ENCODE measurements at regions not wholly inside any gene's neighbourhood (a gene's known extent, or its start where the extent isn't known, plus 50 kb on each side); places are given as distances from the start of the nearest gene placed in this dataset.

DNA sequence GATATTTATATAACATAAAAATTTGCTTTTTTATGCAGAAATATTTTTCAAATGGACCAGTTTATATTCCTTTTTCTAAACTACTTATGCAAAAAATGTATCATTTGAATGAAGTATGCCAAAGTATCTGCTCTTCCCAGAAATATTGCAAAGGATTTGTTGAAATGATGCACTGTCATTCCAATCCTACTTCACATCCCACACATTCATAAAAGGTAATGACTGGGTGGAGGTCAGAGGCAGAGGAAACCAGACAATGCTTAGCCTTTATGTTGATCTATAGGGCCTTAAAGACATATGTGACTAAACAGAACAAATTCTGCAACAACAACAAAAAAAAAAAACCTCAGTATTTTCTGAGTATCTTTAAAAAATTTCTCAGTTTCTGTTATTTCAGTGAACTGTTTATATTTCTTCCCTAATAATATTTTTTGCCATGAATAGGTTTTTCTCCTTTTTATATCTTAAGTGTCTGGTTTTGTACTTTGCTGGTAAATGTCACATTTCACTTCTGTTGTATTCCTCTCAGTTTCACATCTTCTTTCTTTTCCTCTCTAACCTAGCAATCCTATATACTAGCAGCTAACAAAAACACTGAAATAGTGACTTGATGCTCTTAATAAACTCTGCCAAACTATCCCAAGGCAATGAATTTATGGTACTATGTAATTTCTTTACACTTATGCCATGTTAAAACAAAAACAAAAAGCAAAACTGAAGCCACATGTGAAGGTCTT lies 374.1 kb downstream of the BCKDHB start:
- in situ Hi-C loops (cut with MboI; ENCODE audit: low sequenced_read_pairs) = no loop called here

DNA sequence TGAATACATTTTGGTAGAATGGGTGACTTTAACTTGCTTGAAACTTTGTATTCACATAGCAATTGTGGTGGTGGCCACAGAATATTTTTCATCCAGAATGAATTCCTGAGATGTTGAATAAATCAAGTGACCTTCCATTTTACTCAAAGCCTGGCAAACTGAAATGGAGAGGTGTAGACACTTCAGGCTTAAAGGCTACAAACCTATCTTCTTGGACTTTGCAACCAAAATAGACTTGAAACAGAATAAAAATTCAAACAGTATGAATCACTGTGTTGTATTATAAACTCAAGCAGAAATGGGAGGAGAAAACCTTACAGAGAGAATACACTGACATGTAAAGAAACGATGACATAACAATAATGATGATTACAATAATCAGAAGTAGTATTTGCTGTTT lies 371.6 kb downstream of the BCKDHB start:
- in situ Hi-C loops (cut with MboI; ENCODE audit: low sequenced_read_pairs) = no loop called here

DNA sequence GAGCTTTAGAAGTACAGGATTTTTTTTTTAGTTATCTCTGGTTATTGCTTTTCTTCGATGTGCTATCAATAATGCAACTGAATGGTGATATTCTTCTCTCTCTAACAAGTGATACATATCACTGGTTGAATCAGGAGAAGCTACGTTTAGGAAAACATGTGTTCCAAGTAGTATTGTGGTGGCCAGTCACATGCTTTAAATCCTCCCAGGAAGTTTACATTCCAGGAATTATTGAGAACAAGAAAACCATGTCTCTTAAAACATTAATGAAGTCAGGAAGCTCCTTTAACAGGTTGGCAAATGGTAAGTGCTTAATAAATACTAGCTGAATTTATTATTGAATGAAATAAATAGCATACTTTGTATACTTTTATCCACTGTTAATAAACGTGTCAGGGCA lies 371.1 kb downstream of the BCKDHB start:
- in situ Hi-C loops (cut with MboI; ENCODE audit: low sequenced_read_pairs) = no loop called here

DNA sequence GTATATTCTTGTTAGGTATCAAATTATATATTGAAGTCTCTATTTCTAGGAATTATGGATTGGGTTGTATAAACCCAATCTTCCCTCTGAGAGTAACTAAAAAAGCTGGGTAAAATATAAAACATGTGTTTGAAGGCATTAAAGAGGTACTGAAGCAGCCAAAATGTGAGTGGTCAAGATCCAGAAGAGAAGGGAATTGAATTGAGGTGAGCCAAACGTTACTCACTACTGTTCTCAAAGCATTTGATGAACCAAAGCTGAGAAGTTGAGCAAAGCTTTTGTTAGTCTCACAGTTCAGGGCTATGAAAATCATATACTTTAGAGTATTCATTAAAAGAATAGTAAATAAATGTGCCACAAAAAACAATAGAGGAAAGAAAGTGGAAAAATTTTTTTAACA lies 365.8 kb downstream of the BCKDHB start:
- in situ Hi-C loops (cut with MboI; ENCODE audit: low sequenced_read_pairs) = no loop called here

DNA sequence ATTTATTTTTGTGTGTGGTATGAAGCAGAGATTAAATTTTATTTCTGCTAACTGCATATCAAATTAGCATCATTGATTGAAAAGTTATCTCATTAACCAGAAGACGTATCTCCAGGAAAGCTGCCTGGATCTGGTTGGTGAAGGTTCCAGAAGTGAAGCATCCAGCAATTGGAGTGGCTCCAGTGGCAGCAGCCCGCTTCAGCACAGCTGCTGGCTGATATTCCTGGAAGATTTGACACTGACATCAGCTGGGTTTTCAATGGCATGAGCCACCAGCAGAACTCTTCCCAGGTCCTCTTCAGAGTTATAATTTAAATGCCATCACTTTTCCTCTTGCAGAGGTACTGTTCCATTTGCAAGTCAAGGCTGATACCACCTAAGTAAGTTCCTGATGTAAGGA lies 363.5 kb downstream of the BCKDHB start:
- in situ Hi-C loops (cut with MboI; ENCODE audit: low sequenced_read_pairs) = no loop called here

DNA sequence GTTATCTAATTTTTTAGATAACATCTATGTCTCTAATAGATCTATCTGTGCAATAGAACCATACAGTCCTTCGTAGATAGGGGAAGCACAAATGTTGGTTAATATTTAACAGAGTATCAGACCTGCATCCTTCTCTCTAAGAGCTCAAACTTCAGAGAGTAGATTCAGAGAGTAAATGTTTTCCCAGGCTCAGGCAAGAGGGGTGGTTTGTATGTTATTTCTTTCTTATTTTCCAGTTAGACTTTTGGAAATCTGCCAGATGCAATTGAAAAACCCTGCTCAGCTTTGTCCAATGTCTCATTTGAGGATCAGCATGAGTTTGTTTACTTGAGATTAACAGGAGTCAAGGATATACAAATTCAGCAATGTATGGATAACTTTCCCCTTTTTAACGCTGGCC lies 361.9 kb downstream of the BCKDHB start:
- in situ Hi-C loops (cut with MboI; ENCODE audit: low sequenced_read_pairs) = no loop called here

DNA sequence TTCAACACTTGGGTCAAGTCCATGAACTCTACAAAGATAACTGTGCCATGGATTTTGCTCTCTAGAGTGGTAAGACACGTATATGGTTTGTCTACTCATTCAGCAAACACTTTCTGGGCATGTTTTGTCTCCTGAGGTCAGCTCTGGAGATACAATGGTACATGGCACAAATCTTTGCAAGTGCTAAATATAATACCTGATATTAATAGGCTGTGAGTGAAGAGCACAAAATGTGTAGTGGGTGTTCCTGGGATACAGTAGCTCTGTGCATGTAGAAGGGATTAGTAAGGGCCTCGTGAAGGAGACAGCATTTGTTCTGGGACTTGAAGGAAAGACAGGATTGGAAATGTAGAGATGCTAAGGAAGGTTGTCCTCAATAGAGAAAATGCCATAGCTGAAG lies 360.9 kb downstream of the BCKDHB start:
- in situ Hi-C loops (cut with MboI; ENCODE audit: low sequenced_read_pairs) = no loop called here

DNA sequence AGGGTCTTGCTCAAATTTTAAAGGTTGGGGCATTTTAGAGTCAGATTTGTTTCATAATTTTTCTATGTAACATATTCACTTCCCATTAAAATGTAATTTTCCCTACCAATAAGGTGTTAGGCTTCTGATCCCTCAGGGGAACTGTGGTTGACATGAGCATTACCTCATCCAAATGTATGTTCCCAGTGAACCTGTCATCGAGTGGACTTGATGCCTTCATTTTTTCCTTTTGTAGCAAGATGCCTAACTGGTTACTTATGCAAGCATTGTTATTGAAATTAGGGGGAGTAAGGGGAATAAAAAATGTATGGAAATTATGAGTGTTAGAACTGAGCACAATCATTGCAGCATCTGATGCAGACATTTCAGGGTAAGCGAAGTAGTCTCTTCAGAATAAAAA lies 360.5 kb downstream of the BCKDHB start:
- in situ Hi-C loops (cut with MboI; ENCODE audit: low sequenced_read_pairs) = no loop called here

DNA sequence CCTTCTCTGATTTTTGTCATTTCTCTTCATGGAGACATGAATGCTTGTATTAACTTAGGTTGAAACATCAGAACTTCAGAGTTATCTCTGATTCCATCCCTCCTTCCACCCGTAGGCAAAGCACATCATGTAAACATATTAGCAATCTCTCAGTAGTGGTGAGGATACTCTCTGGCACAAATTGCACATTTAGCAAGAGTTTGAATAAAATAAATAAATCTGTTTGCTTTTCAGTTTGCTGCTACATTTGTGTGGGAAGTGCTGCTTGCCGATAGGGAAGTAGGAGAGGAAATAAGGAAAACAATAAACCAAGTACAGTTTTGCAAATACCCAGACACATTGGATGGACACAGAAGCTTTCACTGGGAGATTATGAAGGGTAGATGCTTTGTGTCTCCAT lies 359.0 kb downstream of the BCKDHB start:
- in situ Hi-C loops (cut with MboI; ENCODE audit: low sequenced_read_pairs) = no loop called here

DNA sequence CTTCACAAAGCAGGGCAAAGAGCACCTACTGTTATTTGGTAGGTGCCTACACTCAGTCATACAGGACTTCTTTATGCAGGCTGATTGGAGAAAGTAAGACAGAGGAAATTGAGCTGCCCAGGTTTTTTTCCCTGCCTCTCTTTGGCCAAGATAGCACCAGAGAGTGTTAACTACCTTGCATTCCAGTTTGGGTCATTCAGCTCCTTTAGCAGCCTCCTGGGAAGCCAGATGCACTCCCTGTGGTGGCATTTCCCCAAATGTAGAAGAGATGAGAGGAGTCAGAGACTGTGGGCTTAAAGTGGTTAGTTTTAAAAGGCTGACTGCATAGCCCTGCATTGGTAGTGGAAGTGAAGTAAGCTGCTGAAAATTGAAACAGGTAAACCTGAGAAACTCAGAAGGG lies 358.4 kb downstream of the BCKDHB start:
- in situ Hi-C loops (cut with MboI; ENCODE audit: low sequenced_read_pairs) = no loop called here

DNA sequence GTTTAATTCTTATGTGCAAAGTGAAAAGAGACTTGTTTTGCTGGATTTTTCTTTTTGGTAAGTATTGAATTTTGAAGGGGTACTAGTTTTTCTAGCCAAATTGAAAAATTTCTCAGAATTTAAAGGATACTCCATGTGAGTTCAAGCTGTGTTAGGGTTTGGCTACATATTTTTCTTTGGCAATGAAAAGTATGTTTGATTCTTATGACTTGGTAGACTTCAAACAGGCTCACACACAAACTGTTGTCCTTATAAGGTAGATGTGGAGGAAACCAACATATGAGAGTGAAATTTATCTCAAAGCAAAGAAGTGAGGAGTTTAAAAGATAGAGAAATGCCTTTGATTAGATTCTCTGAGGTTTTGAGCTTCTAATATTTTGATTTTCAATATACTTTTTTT lies 356.7 kb downstream of the BCKDHB start:
- in situ Hi-C loops (cut with MboI; ENCODE audit: low sequenced_read_pairs) = no loop called here

DNA sequence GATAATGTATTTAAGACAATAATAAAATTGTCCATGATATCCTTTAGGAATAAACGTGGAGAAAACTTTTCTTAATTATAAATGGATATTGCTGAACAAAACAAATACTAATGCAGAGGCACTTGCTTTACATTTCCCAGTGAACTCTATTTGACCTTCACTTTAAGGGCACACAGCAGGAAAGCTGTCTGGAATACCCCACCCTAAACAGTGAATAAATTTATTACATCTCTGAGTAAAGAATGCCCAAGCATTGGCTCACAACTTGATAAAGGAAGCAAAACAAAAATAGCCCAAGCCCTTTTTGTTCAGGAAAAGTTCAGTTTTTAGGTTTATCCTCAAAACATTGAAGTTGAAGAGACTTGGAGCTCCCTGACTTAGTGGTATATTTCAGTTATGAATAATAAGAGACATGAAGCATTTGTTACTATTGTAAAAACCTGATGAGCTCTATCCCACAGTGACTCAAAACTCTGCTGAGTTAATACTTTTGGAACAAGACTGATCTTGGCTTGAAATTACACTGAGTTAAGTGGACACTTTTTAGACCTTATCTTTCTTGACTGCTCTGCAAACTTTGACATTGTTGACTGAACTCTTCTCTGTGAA lies 353.9 kb downstream of the BCKDHB start:
- in situ Hi-C loops (cut with MboI; ENCODE audit: low sequenced_read_pairs) = no loop called here

DNA sequence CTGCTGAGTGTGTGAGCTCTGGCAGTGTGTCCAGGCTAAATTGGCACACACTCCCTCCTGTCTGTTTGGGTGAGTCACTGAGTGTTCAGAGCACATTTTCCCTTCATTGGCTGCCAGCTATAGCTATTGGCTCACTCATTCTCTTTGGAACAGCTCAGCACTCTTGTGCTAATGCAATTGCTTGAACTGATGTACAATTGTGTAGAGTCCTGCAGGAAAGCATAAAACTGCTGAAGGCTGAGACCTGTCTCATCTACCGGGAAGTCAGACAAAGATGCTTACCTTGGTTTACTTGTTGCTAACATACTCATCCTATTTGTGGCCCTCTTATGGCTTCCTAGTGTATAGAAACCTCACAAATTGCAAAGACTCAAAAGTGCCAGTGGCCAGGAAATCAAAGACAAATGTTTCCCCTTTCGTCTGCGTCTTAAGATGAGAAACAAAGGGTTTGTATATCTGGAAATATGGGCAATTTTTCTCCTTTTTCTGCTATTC lies 351.0 kb downstream of the BCKDHB start:
- in situ Hi-C loops (cut with MboI; ENCODE audit: low sequenced_read_pairs) = no loop called here

DNA sequence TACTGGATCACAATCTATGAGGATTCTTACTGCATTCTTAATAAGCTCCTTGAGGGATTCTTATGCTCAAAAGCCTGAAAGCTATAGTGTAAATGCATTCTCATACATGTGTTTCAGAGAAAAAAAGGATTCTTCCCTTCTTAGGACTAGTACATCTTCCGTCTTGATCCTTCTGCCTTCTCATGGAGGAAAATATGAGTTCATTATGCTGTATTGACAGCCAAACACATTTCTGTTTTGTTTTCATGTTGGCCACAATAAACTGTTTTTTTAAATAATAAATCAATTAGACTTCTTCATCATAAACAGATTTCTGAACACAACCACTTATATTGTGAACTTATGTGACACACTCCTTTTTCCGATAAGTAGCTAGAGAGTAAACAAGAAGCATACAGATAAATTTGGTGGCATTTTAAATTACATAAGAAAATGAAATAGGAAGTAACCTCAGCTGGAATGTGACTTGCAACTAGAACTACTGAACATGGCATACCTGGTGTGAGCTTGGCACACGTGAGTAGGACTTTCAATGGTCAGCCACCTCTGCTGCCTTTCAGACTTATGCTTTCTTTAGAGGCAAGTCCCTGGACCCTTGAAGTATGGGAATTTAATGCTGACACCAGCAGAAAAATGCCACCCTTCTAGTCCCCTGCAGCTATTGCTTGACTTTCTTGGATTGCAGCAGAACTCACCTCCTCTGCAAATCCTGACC lies 350.4 kb downstream of the BCKDHB start:
- in situ Hi-C loops (cut with MboI; ENCODE audit: low sequenced_read_pairs) = no loop called here

DNA sequence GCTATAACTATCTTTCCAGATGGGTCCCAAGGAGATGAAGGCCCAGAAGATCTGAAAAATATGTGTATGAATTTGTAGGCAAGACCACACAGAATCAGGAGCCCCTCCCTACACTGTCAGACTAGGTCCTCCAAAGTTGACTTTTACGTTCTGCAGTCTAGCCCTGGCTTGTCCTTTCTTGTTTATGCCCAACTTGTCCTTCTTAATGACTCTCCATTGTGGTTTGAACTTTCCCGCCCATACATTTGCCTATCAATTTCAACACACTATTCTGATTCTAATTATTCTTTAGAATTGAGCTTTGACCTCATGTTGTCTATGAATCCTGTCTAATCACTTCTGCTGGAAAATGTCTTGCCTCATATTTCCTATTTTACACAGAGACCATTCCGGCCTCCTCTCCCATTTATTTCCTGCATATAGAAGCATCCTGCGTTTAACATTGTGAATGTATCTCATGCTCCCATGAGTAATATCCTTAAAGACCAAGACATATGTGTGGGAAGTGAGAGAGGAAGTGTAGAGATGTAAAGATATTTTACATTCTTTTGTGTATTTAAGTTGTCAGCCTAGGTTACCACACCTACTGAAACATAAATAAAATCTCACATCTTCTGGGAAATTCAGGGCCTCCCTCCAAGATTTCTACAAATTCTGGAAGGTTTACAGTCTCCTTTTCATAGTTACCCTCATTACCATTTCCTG lies 348.3 kb downstream of the BCKDHB start:
- in situ Hi-C loops (cut with MboI; ENCODE audit: low sequenced_read_pairs) = no loop called here

DNA sequence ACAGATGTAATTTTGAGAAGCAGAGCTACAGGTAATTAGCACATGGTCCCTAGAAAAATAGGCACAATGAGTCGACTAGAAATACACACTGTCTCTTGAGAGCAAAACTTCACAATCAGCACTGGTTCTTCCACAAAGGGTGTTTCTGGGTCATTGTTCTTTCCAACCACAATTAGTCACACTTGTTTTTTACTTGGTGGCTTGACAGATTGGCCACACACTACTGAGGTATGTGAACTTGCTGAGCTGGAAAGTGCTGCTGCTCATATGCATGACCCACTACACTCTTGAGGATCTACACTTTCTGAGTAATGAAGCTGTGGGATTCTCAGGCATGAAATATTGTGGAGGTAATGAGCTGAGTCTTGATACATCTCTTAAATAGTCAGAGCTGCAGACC lies 347.7 kb downstream of the BCKDHB start:
- in situ Hi-C loops (cut with MboI; ENCODE audit: low sequenced_read_pairs) = no loop called here

DNA sequence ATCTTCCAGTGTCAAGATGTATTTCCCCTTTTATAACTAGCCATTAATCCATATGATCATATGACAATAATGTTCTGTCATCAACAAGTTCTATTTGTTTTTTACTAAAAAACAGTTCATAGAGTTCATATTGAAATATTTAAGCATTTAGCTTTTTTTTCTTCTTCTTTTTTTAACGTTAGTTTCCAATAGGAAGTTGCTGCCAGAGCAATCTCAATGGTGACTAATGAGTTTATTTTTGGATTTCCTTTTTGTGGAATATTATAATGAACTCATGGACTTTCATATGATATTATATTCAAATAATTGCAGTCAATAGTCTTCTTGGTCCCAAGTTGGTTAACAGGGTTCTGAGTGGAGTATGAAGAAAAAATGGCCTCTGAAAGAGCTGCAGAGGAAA lies 343.3 kb downstream of the BCKDHB start:
- in situ Hi-C loops (cut with MboI; ENCODE audit: low sequenced_read_pairs) = no loop called here

DNA sequence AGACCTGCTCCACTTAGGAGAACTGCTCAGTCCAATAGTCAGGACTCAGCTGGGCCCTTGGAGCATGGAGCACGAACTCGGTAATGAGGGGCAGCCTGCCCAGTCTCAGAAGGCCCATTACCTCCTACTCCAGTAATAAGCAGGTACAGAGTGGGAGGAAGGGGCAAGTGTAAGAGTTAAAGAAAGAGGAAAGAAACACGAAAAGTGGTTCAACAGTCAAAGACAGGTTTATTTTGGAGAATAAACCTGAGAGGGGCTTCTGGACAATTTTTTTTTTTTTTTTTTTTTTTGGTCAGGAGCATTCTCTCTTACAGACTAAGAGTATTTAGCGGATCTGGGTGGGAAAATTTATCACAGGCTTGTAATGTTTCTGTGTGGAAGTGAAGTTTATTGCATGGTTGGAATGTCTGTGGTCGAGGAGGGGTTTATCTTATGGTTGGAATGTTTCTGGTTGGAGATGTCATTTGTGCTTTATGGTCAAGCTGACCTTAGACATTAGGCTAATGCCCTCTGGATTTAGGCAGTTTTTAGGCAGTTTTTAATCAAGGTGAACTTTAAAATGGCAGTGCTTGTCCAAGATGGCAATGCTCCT lies 340.1 kb downstream of the BCKDHB start:
- in situ Hi-C loops (cut with MboI; ENCODE audit: low sequenced_read_pairs) = no loop called here

DNA sequence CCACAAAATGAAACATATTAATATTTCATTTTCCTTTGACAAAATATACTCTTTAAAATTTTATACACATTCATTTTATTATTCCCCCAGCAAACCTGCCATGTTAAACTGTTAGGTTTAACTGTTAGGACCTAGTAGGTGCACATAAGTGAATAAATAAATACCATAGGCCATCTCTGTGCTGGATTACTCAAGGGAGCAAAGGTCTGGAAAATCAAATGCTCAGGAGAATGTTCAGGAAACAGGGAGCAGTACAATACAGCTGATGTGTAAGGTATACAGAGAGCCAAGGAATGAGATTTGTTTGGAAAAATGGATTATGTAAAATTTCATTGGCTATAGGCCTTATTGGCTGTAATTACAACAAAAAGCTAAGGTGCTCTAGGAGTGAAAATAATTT lies 339.3 kb downstream of the BCKDHB start:
- in situ Hi-C loops (cut with MboI; ENCODE audit: low sequenced_read_pairs) = no loop called here

DNA sequence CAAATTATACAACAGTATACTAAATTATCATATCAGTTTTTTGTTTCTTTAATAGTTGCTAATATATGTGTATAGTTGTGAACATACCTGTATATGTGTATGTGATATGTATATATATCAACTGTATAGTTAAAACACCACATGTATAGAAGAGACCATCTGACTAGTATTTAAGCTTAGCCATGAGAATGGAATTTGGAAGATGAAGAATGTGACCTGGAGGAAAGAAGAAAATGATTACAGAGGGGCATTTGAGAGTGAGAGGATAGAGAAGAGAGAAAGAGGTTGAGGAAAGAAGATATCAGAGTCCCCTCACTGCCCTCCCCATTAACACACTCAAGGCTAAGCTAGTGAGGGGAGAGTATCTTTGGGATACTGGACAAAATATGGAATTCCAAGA lies 335.9 kb downstream of the BCKDHB start:
- in situ Hi-C loops (cut with MboI; ENCODE audit: low sequenced_read_pairs) = no loop called here

DNA sequence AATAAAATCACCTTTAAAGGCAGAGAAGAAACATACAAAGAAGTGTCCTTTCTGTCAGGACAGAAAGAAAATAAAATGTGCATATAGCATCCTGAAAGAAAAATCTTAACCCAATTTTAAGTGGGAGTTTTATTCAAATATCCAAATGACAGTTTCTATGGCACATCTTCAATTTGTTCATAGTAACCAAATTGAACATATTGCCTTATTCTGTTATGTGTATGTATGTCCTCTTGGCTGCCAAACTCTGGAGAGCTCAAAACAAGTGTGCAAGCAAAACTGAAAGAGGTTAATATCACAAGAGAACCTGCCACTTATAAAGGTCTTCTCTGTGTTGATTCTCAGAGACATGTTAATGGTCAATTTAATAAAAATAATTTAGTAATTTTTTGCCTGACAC lies 334.7 kb downstream of the BCKDHB start:
- in situ Hi-C loops (cut with MboI; ENCODE audit: low sequenced_read_pairs) = no loop called here

All from HL-60/S4 (cell line).